GM23338 (cell line): ENCODE measurements at regions not wholly inside any gene's neighbourhood (a gene's known extent, or its start where the extent isn't known, plus 50 kb on each side); places are given as distances from the start of the nearest gene placed in this dataset.
"Not testable (repeated sequence)": the region's sequence is repeated elsewhere in the genome, so short reads cannot be mapped to it uniquely, and the experiment has no call there.

Experiments used
- ATAC-seq: fragments of 200-7000 bp; cut with Tn5 transposase; 3 replicates; pipeline ENCODE4 v1.9.1; 2020
- DNase-seq: peaks from one replicate; pipeline ENCODE4 v3.0.0-alpha.2; 2015; ENCODE audit warnings: low spot score
- H2AFZ ChIP-seq: fragments of 200-600 bp; sonication (generic); 2 replicates; pipeline ENCODE4 v1.8.0; 2016; ENCODE audit warnings: antibody characterized with exemption, mild to moderate bottlenecking, moderate library complexity
- H3F3A ChIP-seq: fragments of 200-600 bp; sonication (generic); replicated peaks from 2 replicates; pipeline ENCODE4 v1.8.0; 2017; ENCODE audit warnings: antibody characterized with exemption, mixed run types, low read depth
- H3K27ac ChIP-seq: fragments of 200-600 bp; sonication (generic); 2 replicates; pipeline ENCODE4 v1.6.1; 2016; ENCODE audit warnings: low read depth
- H3K27me3 ChIP-seq: fragments of 200-600 bp; sonication (generic); 2 replicates; pipeline ENCODE4 v1.8.0; 2016; ENCODE audit warnings: mild to moderate bottlenecking, mixed run types, moderate library complexity; ENCODE audit not compliant: insufficient read depth
- H3K36me3 ChIP-seq: fragments of 200-600 bp; sonication (generic); 2 replicates; pipeline ENCODE4 v1.8.0; 2016; ENCODE audit warnings: mild to moderate bottlenecking; ENCODE audit not compliant: insufficient read depth
- H3K4me1 ChIP-seq: fragments of 200-600 bp; sonication (generic); 2 replicates; pipeline ENCODE4 v1.8.0; 2016; ENCODE audit warnings: mild to moderate bottlenecking, moderate library complexity; ENCODE audit not compliant: insufficient read depth
- H3K4me2 ChIP-seq: fragments of 200-600 bp; sonication (generic); 2 replicates; pipeline ENCODE4 v1.7.1; 2017; ENCODE audit warnings: mixed run types
- H3K4me3 ChIP-seq: fragments of 200-600 bp; sonication (generic); 2 replicates; pipeline ENCODE4 v1.6.1; 2016; ENCODE audit warnings: mixed run types
- H3K79me2 ChIP-seq: fragments of 200-600 bp; sonication (generic); replicated peaks from 2 replicates; pipeline ENCODE4 v1.8.0; 2017; ENCODE audit warnings: mild to moderate bottlenecking; ENCODE audit not compliant: insufficient read depth
- H3K9me2 ChIP-seq: fragments of 200-600 bp; sonication (generic); 2 replicates; pipeline ENCODE4 v1.8.0; 2017; ENCODE audit not compliant: insufficient read depth
- H4K20me1 ChIP-seq: fragments of 200-600 bp; sonication (generic); replicated peaks from 2 replicates; pipeline ENCODE4 v1.8.0; 2017; ENCODE audit warnings: mild to moderate bottlenecking; ENCODE audit not compliant: insufficient read depth
- H3K27ac Mint-ChIP-seq: 2 replicates; pipeline ENCODE4 v1.8.0; 2020; ENCODE audit warnings: inconsistent platforms, mild to moderate bottlenecking, moderate library complexity, mixed read lengths
- H3K27me3 Mint-ChIP-seq: 3 replicates; pipeline ENCODE4 v1.8.0; 2022; ENCODE audit warnings: low read depth, mild to moderate bottlenecking, moderate library complexity, mixed read lengths, inconsistent platforms; ENCODE audit not compliant: insufficient read depth, poor library complexity
- H3K36me3 Mint-ChIP-seq: 3 replicates; pipeline ENCODE4 v1.8.0; 2021; ENCODE audit warnings: low read depth, mild to moderate bottlenecking, inconsistent platforms, moderate library complexity, mixed read lengths
- H3K4me1 Mint-ChIP-seq: 3 replicates; pipeline ENCODE4 v1.8.0; 2020; ENCODE audit warnings: mild to moderate bottlenecking, inconsistent platforms, mixed read lengths
- H3K4me3 Mint-ChIP-seq: 3 replicates; pipeline ENCODE4 v1.8.0; 2021; ENCODE audit warnings: moderate library complexity, mild to moderate bottlenecking, inconsistent platforms, mixed read lengths
- H3K9me3 Mint-ChIP-seq: 3 replicates; pipeline ENCODE4 v1.8.0; 2020; ENCODE audit warnings: moderate library complexity, mild to moderate bottlenecking, inconsistent platforms, mixed read lengths
- CTCF ChIP-seq, 2 experiments: fragments of 200-600 bp in 1 of 2; sonication (generic) in 1 of 2; conservative IDR thresholded peaks; 2 replicates each; pipeline versions ENCODE4 v1.5.1 to v1.6.1; 2016 to 2017; ENCODE audit warnings: antibody characterized with exemption in 2 of 2, low read depth in 2 of 2, mild to moderate bottlenecking in 2 of 2, moderate library complexity in 1 of 2
- ETS1 ChIP-seq: IDR thresholded peaks from 2 replicates; pipeline ENCODE4 v1.6.1; 2016; ENCODE audit warnings: antibody characterized with exemption
- STAT1 ChIP-seq: IDR thresholded peaks from one replicate; pipeline ENCODE4 v1.6.1; 2016; ENCODE audit warnings: antibody characterized with exemption; ENCODE audit not compliant: unreplicated experiment
- ZNF331 ChIP-seq: fragments of 250-450 bp; sonication (Bioruptor Pico); IDR thresholded peaks from 2 replicates; pipeline ENCODE4 v1.5.0; 2020; ENCODE audit warnings: low read depth, mild to moderate bottlenecking, moderate library complexity

- H3F3A ChIP-seq, ATAC-seq, H2AFZ ChIP-seq, H3K4me3 ChIP-seq, H3K36me3 ChIP-seq, H3K36me3 Mint-ChIP-seq, DNase-seq, H3K79me2 ChIP-seq, H3K27ac ChIP-seq, H4K20me1 ChIP-seq, H3K27me3 Mint-ChIP-seq, H3K9me3 Mint-ChIP-seq, H3K9me2 ChIP-seq, H3K27me3 ChIP-seq, H3K4me1 ChIP-seq, H3K4me2 ChIP-seq, H3K27ac Mint-ChIP-seq, H3K4me3 Mint-ChIP-seq, H3K4me1 Mint-ChIP-seq: not testable (repeated sequence)
Measured at GRCh38 chr5:96171973-96172372, 210.3 kb upstream of the ELL2 start.

- not testable (repeated sequence) for DNase-seq, H3K4me3 ChIP-seq, H2AFZ ChIP-seq, H3K27me3 Mint-ChIP-seq, H3K4me1 Mint-ChIP-seq, H3K4me1 ChIP-seq, H3K27ac Mint-ChIP-seq, H3K36me3 ChIP-seq, H3K79me2 ChIP-seq, H3K4me3 Mint-ChIP-seq, H3K36me3 Mint-ChIP-seq, H3K9me2 ChIP-seq, H3K4me2 ChIP-seq, ATAC-seq, H3K9me3 Mint-ChIP-seq, H3K27ac ChIP-seq, H3F3A ChIP-seq, H4K20me1 ChIP-seq, H3K27me3 ChIP-seq
Measured at GRCh38 chr5:96170481-96171125, 209.0 kb upstream of the ELL2 start.

- H3K27me3 ChIP-seq, H3K79me2 ChIP-seq, H3K27ac Mint-ChIP-seq, H2AFZ ChIP-seq, H3K9me3 Mint-ChIP-seq, H3K9me2 ChIP-seq, H3F3A ChIP-seq, DNase-seq, H3K4me1 ChIP-seq, H3K4me3 ChIP-seq, ATAC-seq, H3K27ac ChIP-seq, H3K4me3 Mint-ChIP-seq, H3K27me3 Mint-ChIP-seq, H3K4me1 Mint-ChIP-seq, H3K4me2 ChIP-seq, H3K36me3 Mint-ChIP-seq, H3K36me3 ChIP-seq, H4K20me1 ChIP-seq: not testable (repeated sequence)
Measured at GRCh38 chr5:96168833-96169232, 207.2 kb upstream of the ELL2 start.

- no peaks in the 10 kb centered on the region for H3K79me2 ChIP-seq
- peaks cover 26% of the 10 kb centered on the region for H3K4me1 Mint-ChIP-seq
- TF ChIP-seq ZNF331 (no peak), ETS1 (no peak), CTCF (conservative IDR thresholded peaks at IDR 0.05; ENCODE audit: low read depth in 2 of 2) (no peak), STAT1 (no peak)
Measured at GRCh38 chr5:96159043-96159442, 197.4 kb upstream of the ELL2 start.

More at GRCh38 chr5:96159043-96159442, 197.4 kb upstream of the ELL2 start:
- H3K4me3 ChIP-seq: no peak overlapping the region
- no peak overlapping the region for H3K27ac ChIP-seq
- Mint-ChIP-seq H3K27ac (no peak overlapping the region), H3K27me3 (no peaks in the 10 kb centered on the region), H3K4me3 (no peak overlapping the region), H3K9me3 (no peaks in the 10 kb centered on the region), H3K36me3 (no peaks in the 10 kb centered on the region)
- no peak overlapping the region for H3K4me2 ChIP-seq
- peaks cover 16% of the 10 kb centered on the region for H3K4me1 ChIP-seq
- no peaks in the 10 kb centered on the region for H3K36me3 ChIP-seq
- no peaks in the 10 kb centered on the region for H4K20me1 ChIP-seq
- H2AFZ ChIP-seq: no peak overlapping the region
- no peak for DNase-seq
- H3K27me3 ChIP-seq: no peaks in the 10 kb centered on the region
- H3F3A ChIP-seq: no peaks in the 10 kb centered on the region
- H3K9me2 ChIP-seq: no peaks in the 10 kb centered on the region
- ATAC-seq: peak; percentile 75
